ENCODE measurements at regions not wholly inside any gene's neighbourhood (a gene's known extent, or its start where the extent isn't known, plus 50 kb on each side); places are given as distances from the start of the nearest gene placed in this dataset. TPM values are rescaled to one million over a fixed set of nuclear protein-coding genes. Genes with fewer than 3 reads are reported as not detected.
"Not testable (repeated sequence)": the region's sequence is repeated elsewhere in the genome, so short reads cannot be mapped to it uniquely, and the experiment has no call there.

DNA sequence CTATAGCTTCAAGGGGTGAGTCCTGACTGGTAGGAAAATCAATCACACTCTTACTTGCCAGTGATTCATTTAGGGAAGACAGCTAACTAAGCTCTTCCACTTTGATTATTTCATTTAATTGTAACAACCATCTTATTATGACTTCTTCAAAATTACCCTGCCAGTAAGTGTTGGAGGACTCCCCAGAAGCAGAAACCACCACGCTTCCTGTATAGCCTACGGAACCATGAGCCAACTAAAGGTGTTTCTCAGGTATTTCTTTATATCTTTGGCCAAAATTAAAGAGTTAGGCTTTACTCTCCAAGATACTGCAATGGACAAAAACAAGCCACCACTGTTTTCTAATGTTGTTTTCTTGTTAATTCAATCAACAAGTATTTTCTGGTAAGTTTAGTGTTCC is 61.0 kb downstream of the FOXD4L5 start:
- H3K36me3 ChIP-seq (ENCODE audit: control insufficient read depth, insufficient read depth, low read length); H3K9me3 ChIP-seq (ENCODE audit: control insufficient read depth, insufficient read depth, low read length); H3K27ac ChIP-seq (ENCODE audit: low read depth, low read length); H3K4me1 ChIP-seq (ENCODE audit: control insufficient read depth, insufficient read depth, low read length); DNase-seq (ENCODE audit: low read depth in 4 of 6, low spot score in 6 of 6); H3K4me3 ChIP-seq (ENCODE audit: low read depth, low read length); H3K27me3 ChIP-seq (ENCODE audit: control insufficient read depth, insufficient read depth, low read length): not testable (repeated sequence)
- no CpG with 5 or more reads among the region's 2 CpGs for WGBS (ENCODE audit: insufficient coverage)

DNA sequence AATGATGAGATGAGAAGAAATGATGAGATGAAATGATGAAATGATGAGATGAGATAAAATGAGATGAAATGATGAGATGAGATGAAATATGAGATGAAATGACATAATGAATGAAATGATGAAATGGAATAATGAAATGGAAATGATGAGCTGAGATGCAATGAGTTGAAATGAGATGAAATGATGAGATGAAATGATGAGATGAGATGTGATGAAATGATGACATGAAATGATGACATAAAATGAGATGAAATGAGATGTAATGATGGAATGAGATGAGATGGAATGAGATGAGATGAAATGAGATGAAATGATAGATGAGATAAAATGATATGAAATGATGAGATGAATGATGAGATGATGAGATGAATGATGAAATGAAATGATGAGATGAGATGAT is 76.2 kb downstream of the FOXD4L5 start:
- not testable (repeated sequence) for DNase-seq (ENCODE audit: low read depth in 4 of 6, low spot score in 6 of 6); H3K27ac ChIP-seq (ENCODE audit: low read depth, low read length); H3K4me1 ChIP-seq (ENCODE audit: control insufficient read depth, insufficient read depth, low read length); H3K36me3 ChIP-seq (ENCODE audit: control insufficient read depth, insufficient read depth, low read length); H3K27me3 ChIP-seq (ENCODE audit: control insufficient read depth, insufficient read depth, low read length); H3K4me3 ChIP-seq (ENCODE audit: low read depth, low read length); H3K9me3 ChIP-seq (ENCODE audit: control insufficient read depth, insufficient read depth, low read length)

DNA sequence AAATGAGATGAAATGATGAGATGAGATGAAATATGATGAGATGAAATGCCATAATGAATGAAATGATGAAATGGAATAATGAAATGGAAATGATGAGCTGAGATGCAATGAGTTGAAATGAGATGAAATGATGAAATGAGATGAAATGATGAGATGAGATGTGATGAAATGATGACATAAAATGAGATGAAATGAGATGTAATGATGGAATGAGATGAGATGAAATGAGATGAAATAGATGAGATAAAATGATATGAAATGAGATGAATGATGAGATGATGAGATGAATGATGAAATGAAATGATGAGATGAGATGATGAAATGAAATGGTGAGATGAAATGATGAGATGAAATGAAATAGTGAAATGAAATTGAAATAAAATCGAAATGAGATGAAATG is 77.7 kb downstream of the FOXD4L5 start:
- H3K27me3 ChIP-seq (ENCODE audit: control insufficient read depth, insufficient read depth, low read length); H3K4me1 ChIP-seq (ENCODE audit: control insufficient read depth, insufficient read depth, low read length); H3K27ac ChIP-seq (ENCODE audit: low read depth, low read length); H3K4me3 ChIP-seq (ENCODE audit: low read depth, low read length); H3K36me3 ChIP-seq (ENCODE audit: control insufficient read depth, insufficient read depth, low read length); H3K9me3 ChIP-seq (ENCODE audit: control insufficient read depth, insufficient read depth, low read length); DNase-seq (ENCODE audit: low read depth in 4 of 6, low spot score in 6 of 6): not testable (repeated sequence)
- no CpG with 5 or more reads among the region's 1 CpG for WGBS (ENCODE audit: insufficient coverage)

DNA sequence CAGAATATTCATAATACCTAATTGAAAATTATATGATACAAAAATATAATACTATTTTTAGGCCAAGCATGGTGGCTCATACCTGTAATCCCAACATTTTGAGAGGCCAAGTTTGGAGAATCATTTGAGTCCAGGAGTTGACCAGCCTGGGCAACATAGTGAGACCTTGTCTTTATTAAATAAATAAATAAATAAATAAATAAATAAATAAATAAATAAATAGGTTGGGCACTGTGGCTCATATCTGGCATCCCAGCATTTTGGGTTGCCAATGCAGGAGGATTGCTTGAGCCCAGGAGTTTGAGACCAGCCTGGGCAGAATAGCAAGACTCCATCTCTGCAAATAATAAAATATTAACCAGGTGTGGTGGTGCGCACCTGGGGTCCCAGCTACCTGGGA is 79.2 kb downstream of the FOXD4L5 start:
- not testable (repeated sequence) for DNase-seq (ENCODE audit: low read depth in 4 of 6, low spot score in 6 of 6); H3K27ac ChIP-seq (ENCODE audit: low read depth, low read length); H3K36me3 ChIP-seq (ENCODE audit: control insufficient read depth, insufficient read depth, low read length); H3K9me3 ChIP-seq (ENCODE audit: control insufficient read depth, insufficient read depth, low read length); H3K4me3 ChIP-seq (ENCODE audit: low read depth, low read length); H3K4me1 ChIP-seq (ENCODE audit: control insufficient read depth, insufficient read depth, low read length); H3K27me3 ChIP-seq (ENCODE audit: control insufficient read depth, insufficient read depth, low read length)
- WGBS (ENCODE audit: insufficient coverage): no CpG with 5 or more reads among the region's 1 CpG

- DNase-seq (ENCODE audit: low read depth in 4 of 6, low spot score in 6 of 6); H3K4me1 ChIP-seq (ENCODE audit: control insufficient read depth, insufficient read depth, low read length): not testable (repeated sequence)
- 70% methylated on average over 4 of the region's 65 CpGs for WGBS (ENCODE audit: insufficient coverage)
Observed at GRCh38 chr9:65195781-65196180, 89.2 kb downstream of the FOXD4L5 start.

GRCh38 chr9:65155937-65156336 is 129.1 kb downstream of the FOXD4L5 start:
- H3K4me1 ChIP-seq (ENCODE audit: control insufficient read depth, insufficient read depth, low read length); H3K9me3 ChIP-seq (ENCODE audit: control insufficient read depth, insufficient read depth, low read length); H3K27me3 ChIP-seq (ENCODE audit: control insufficient read depth, insufficient read depth, low read length); H3K27ac ChIP-seq (ENCODE audit: low read depth, low read length); H3K36me3 ChIP-seq (ENCODE audit: control insufficient read depth, insufficient read depth, low read length); H3K4me3 ChIP-seq (ENCODE audit: low read depth, low read length): not testable (repeated sequence)
- no CpG with 5 or more reads among the region's 9 CpGs for WGBS (ENCODE audit: insufficient coverage)
- DNase-seq (ENCODE audit: low read depth in 4 of 6, low spot score in 6 of 6): peak in 1 of 6 donors; percentile 0

More at GRCh38 chr9:65195781-65196180, 89.2 kb downstream of the FOXD4L5 start:
- not testable (repeated sequence) for H3K9me3 ChIP-seq (ENCODE audit: control insufficient read depth, insufficient read depth, low read length); H3K27me3 ChIP-seq (ENCODE audit: control insufficient read depth, insufficient read depth, low read length); H3K4me3 ChIP-seq (ENCODE audit: low read depth, low read length); H3K36me3 ChIP-seq (ENCODE audit: control insufficient read depth, insufficient read depth, low read length); H3K27ac ChIP-seq (ENCODE audit: low read depth, low read length)

Small RNA genes in the stretch of these regions (small RNA-seq; reads per million reads assigned to genes)
- gene AL512605.2 (ENCODE audit: low replicate concordance): not detected
